ENCODE measurements at regions not wholly inside any gene's neighbourhood (a gene's known extent, or its start where the extent isn't known, plus 50 kb on each side); places are given as distances from the start of the nearest gene placed in this dataset.
A peak's percentile ranks its signal among the peaks of the same experiment; 100 is the strongest.

DNA sequence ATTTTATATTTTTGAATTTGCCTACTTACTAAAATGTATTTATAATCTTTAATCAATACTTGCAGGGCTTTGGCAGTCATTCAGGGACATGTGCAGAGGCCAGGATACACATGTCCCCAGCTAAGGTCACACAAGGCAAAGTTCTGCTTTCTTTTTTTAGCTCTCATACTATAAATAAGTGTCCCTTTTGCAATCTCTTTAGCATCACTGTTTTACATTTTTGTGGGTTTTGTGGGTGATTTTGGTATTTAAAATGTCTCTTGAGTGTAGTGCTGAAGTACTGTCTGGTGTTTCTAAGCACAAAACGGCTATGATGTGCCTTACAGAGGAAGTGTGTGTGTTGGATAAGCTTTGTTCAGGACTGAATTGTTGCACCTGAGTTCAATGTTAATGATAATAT is 309.0 kb upstream of the GULP1 start:
- intact Hi-C loops (cut with micrococcal nuclease): loop anchor here (5.0 to 10.0 kb wide), 3 partner anchors 60 to 522 kb away; no protein-coding TSS in a partner anchor
- Histone ChIP-seq H4K8ac (ENCODE audit: low read depth in 2 of 2, low read length in 2 of 2) (no peak overlapping the region), H3K4me3 (ENCODE audit: insufficient read depth, low read depth, low read length) (no peak overlapping the region), H2AFZ (replicated peaks; ENCODE audit: low read length, poor library complexity) (no peak overlapping the region), H3K36me3 (ENCODE audit: control insufficient read depth, insufficient read depth, low read length) (no peaks in the 10 kb centered on the region), H3K4ac (ENCODE audit: low read depth, low read length) (no peak overlapping the region), H3K56ac (ENCODE audit: extremely low read depth, insufficient read depth, low read length) (no peak overlapping the region), H2BK20ac (ENCODE audit: low read depth, low read length) (no peak overlapping the region), H3K9me3 (ENCODE audit: control insufficient read depth, insufficient read depth, low read length) (no peaks in the 10 kb centered on the region), H3K14ac (replicated peaks; ENCODE audit: low read depth, low read length) (no peak overlapping the region), H3K9me1 (ENCODE audit: insufficient read depth, low read length) (0 out of 2 replicates have a peak, but pooled peaks cover 3% of the 10 kb centered on the region), H2AK9ac (replicated peaks; ENCODE audit: low read depth, low read length, poor library complexity) (no peak overlapping the region), H4K5ac (ENCODE audit: low read depth, low read length) (no peak overlapping the region), H2BK120ac (ENCODE audit: low read depth, low read length) (no peak overlapping the region), H3K4me2 (ENCODE audit: low read depth, low read length) (no peak overlapping the region), H3K27ac (ENCODE audit: insufficient read depth, low read length) (no peak overlapping the region), H3K4me1 (ENCODE audit: control insufficient read depth, insufficient read depth, low read length) (peaks cover 7% of the 10 kb centered on the region), H3K23ac (ENCODE audit: low read depth, low read length) (no peak overlapping the region), H4K20me1 (ENCODE audit: insufficient read depth, low read length) (no peaks in the 10 kb centered on the region), H2BK5ac (ENCODE audit: low read depth, low read length, poor library complexity, severe bottlenecking) (no peak overlapping the region), H2BK15ac (ENCODE audit: low read depth, low read length) (no peak overlapping the region), H3K18ac (ENCODE audit: low read depth, low read length) (no peak overlapping the region), H4K91ac (ENCODE audit: insufficient read depth, low read depth, low read length) (no peak overlapping the region), H3K9ac (ENCODE audit: low read depth, low read length) (no peak overlapping the region), H3K27me3 (ENCODE audit: control insufficient read depth, insufficient read depth, low read length) (no peaks in the 10 kb centered on the region), H3K79me1 (ENCODE audit: low read depth in 1 of 2, low read length in 2 of 2) (no peaks in the 10 kb centered on the region), H2AK5ac (ENCODE audit: low read depth, low read length) (no peak overlapping the region)
- in situ Hi-C loops (cut with MboI; ENCODE audit: low sequenced_read_pairs): no loop called here
- no TSS peak for BruUV-seq (replicated peaks)
- WGBS, 2 experiments (ENCODE audit: extremely low coverage in 2 of 2, insufficient read length in 1 of 2): no CpG with 5 or more reads among the region's 1 CpG
- ATAC-seq (ENCODE audit: low read depth) (peak; percentile 99), DNase-seq (peak; percentile 92)
- ChIA-PET POLR2A (ENCODE audit: unreplicated experiment) (no interaction called here), CTCF (interaction anchor here (0.5 kb wide), 1 partner anchor 490 kb away, joined by 3 read pairs; no protein-coding TSS in a partner anchor)
- TF ChIP-seq FOS (IDR thresholded peaks at IDR 0.05; ENCODE audit: low read depth, low read length) (0 out of 2 replicates have a peak, but pooled peaks have one; percentile 6), MXI1 (IDR thresholded peaks at IDR 0.05; ENCODE audit: borderline replicate concordance, low read depth, low read length) (peak; percentile 55; the same call in 1 of the 2 replicates), SMC3 (IDR thresholded peaks at IDR 0.05; ENCODE audit: low read depth, low read length) (no peak), CEBPB (IDR thresholded peaks at IDR 0.05; ENCODE audit: low read depth, low read length) (peak; percentile 92), RFX5 (IDR thresholded peaks at IDR 0.05; ENCODE audit: low read depth, low read length) (no peak), BHLHE40 (IDR thresholded peaks at IDR 0.05; ENCODE audit: low read depth, low read length) (peak; percentile 52)
- dilution Hi-C loops (cut with HindIII; ENCODE audit: low sequenced_read_pairs, unreplicated experiment): no loop called here
